Astrocyte (in vitro differentiated cells and primary cell): ENCODE measurements at regions not wholly inside any gene's neighbourhood (a gene's known extent, or its start where the extent isn't known, plus 50 kb on each side); places are given as distances from the start of the nearest gene placed in this dataset.

Experiments
- CTCF ChIP-seq: IDR thresholded peaks from 2 replicates; pipeline ENCODE4 v1.5.1; 2011; ENCODE audit warnings: low read depth, mild to moderate bottlenecking, inconsistent platforms, low read length, moderate library complexity; ENCODE audit not compliant: insufficient read depth
- EZH2 ChIP-seq: IDR thresholded peaks from 2 replicates; pipeline ENCODE4 v1.6.1; 2012; ENCODE audit warnings: mild to moderate bottlenecking, low read length, inconsistent platforms; ENCODE audit not compliant: insufficient read depth

- TF ChIP-seq CTCF: no peak
- TF ChIP-seq EZH2: no peak
Measured at GRCh38 chr11:26186389-26186788, 145.5 kb upstream of the ANO3 start.
